ENCODE measurements at regions not wholly inside any gene's neighbourhood (a gene's known extent, or its start where the extent isn't known, plus 50 kb on each side); places are given as distances from the start of the nearest gene placed in this dataset.
A peak's percentile ranks its signal among the peaks of the same experiment; 100 is the strongest.

GRCh38 chr3:194987571-194988494 lies 283.1 kb downstream of the XXYLT1 start:
- Histone ChIP-seq H3K4me1 (ENCODE audit: control insufficient read depth, insufficient read depth, low read length) (no peaks in the 10 kb centered on the region), H3K27ac (ENCODE audit: low read length) (no peak overlapping the region), H3K4me3 (ENCODE audit: low read length) (no peak overlapping the region), H3K9me3 (ENCODE audit: control insufficient read depth, low read length) (no peaks in the 10 kb centered on the region), H3K27me3 (ENCODE audit: control insufficient read depth, insufficient read depth) (no peaks in the 10 kb centered on the region)
- intact Hi-C loops (cut with DNase I): loop anchor here in 1 of 4 donors (10.0 kb wide), 1 partner anchor 303 kb away; the partner anchor contains the start of gene FAM43A
- ATAC-seq (no peak), DNase-seq (no peak)
- 88% methylated on average over 21 of the region's 21 CpGs for WGBS

GRCh38 chr3:194988495-194989165 lies 282.3 kb downstream of the XXYLT1 start:
- H3K27me3 ChIP-seq (ENCODE audit: control insufficient read depth, insufficient read depth): no peaks in the 10 kb centered on the region
- H3K4me1 ChIP-seq (ENCODE audit: control insufficient read depth, insufficient read depth, low read length): no peaks in the 10 kb centered on the region
- DNase-seq: no peak
- no peak overlapping the region for H3K27ac ChIP-seq (ENCODE audit: low read length)
- WGBS: 93% methylated on average over 8 of the region's 8 CpGs
- ATAC-seq: no peak
- intact Hi-C loops (cut with DNase I): loop anchor here in 1 of 4 donors (10.0 kb wide), 1 partner anchor 304 kb away; the partner anchor contains the start of gene FAM43A
- H3K9me3 ChIP-seq (ENCODE audit: control insufficient read depth, low read length): no peaks in the 10 kb centered on the region
- H3K4me3 ChIP-seq (ENCODE audit: low read length): no peak overlapping the region

- Histone ChIP-seq H3K27me3 (ENCODE audit: control insufficient read depth, insufficient read depth) (no peaks in the 10 kb centered on the region), H3K27ac (ENCODE audit: low read length) (no peak overlapping the region), H3K9me3 (ENCODE audit: control insufficient read depth, low read length) (no peaks in the 10 kb centered on the region), H3K4me1 (ENCODE audit: control insufficient read depth, insufficient read depth, low read length) (no peaks in the 10 kb centered on the region), H3K4me3 (ENCODE audit: low read length) (no peak overlapping the region)
- DNase-seq: no peak
- intact Hi-C loops (cut with DNase I): loop anchor here in 1 of 4 donors (10.0 kb wide), 1 partner anchor 304 kb away; the partner anchor contains the start of gene FAM43A
- WGBS: 95% methylated on average over 10 of the region's 10 CpGs
- no peak for ATAC-seq
These were observed 281.7 kb downstream of the XXYLT1 start for GRCh38 chr3:194989241-194989640.

GRCh38 chr3:194990454-194991337 lies 280.3 kb downstream of the XXYLT1 start:
- Histone ChIP-seq H3K4me3 (ENCODE audit: low read length) (no peak overlapping the region), H3K27ac (ENCODE audit: low read length) (no peak overlapping the region), H3K27me3 (ENCODE audit: control insufficient read depth, insufficient read depth) (no peaks in the 10 kb centered on the region), H3K4me1 (ENCODE audit: control insufficient read depth, insufficient read depth, low read length) (no peaks in the 10 kb centered on the region), H3K9me3 (ENCODE audit: control insufficient read depth, low read length) (no peaks in the 10 kb centered on the region)
- DNase-seq: no peak
- ATAC-seq: no peak
- 81% methylated on average over 8 of the region's 8 CpGs for WGBS
- intact Hi-C loops (cut with DNase I): no loop called here

- H3K9me3 ChIP-seq (ENCODE audit: control insufficient read depth, low read length): no peaks in the 10 kb centered on the region
- 84% methylated on average over 4 of the region's 4 CpGs for WGBS
- H3K27ac ChIP-seq (ENCODE audit: low read length): no peak overlapping the region
- DNase-seq: no peak
- no peaks in the 10 kb centered on the region for H3K4me1 ChIP-seq (ENCODE audit: control insufficient read depth, insufficient read depth, low read length)
- H3K27me3 ChIP-seq (ENCODE audit: control insufficient read depth, insufficient read depth): no peaks in the 10 kb centered on the region
- intact Hi-C loops (cut with DNase I): no loop called here
- H3K4me3 ChIP-seq (ENCODE audit: low read length): no peak overlapping the region
- no peak for ATAC-seq
These were observed 279.7 kb downstream of the XXYLT1 start for GRCh38 chr3:194991338-194991654.

- no peaks in the 10 kb centered on the region for H3K27me3 ChIP-seq (ENCODE audit: control insufficient read depth, insufficient read depth)
- H3K4me3 ChIP-seq (ENCODE audit: low read length): no peak overlapping the region
- intact Hi-C loops (cut with DNase I): no loop called here
- no peak overlapping the region for H3K27ac ChIP-seq (ENCODE audit: low read length)
- no peaks in the 10 kb centered on the region for H3K4me1 ChIP-seq (ENCODE audit: control insufficient read depth, insufficient read depth, low read length)
- no peak for ATAC-seq
- no peaks in the 10 kb centered on the region for H3K9me3 ChIP-seq (ENCODE audit: control insufficient read depth, low read length)
- WGBS: 89% methylated on average over 14 of the region's 14 CpGs
- DNase-seq: no peak
These were observed 277.1 kb downstream of the XXYLT1 start for GRCh38 chr3:194993896-194994295.

- Histone ChIP-seq H3K27me3 (ENCODE audit: control insufficient read depth, insufficient read depth) (no peaks in the 10 kb centered on the region), H3K9me3 (ENCODE audit: control insufficient read depth, low read length) (no peaks in the 10 kb centered on the region), H3K4me3 (ENCODE audit: low read length) (no peak overlapping the region), H3K27ac (ENCODE audit: low read length) (no peak overlapping the region), H3K4me1 (ENCODE audit: control insufficient read depth, insufficient read depth, low read length) (no peaks in the 10 kb centered on the region)
- DNase-seq (no peak), ATAC-seq (peak in 1 of 2 donors; percentile 21)
- intact Hi-C loops (cut with DNase I): no loop called here
- 87% methylated on average over 6 of the region's 6 CpGs for WGBS
These were observed 276.4 kb downstream of the XXYLT1 start for GRCh38 chr3:194994551-194994981.

GRCh38 chr3:194995334-194995733 lies 275.6 kb downstream of the XXYLT1 start:
- no peaks in the 10 kb centered on the region for H3K4me1 ChIP-seq (ENCODE audit: control insufficient read depth, insufficient read depth, low read length)
- no peaks in the 10 kb centered on the region for H3K9me3 ChIP-seq (ENCODE audit: control insufficient read depth, low read length)
- WGBS: 93% methylated on average over 7 of the region's 7 CpGs
- DNase-seq (no peak), ATAC-seq (no peak)
- H3K27ac ChIP-seq (ENCODE audit: low read length): no peak overlapping the region
- H3K27me3 ChIP-seq (ENCODE audit: control insufficient read depth, insufficient read depth): no peaks in the 10 kb centered on the region
- no peak overlapping the region for H3K4me3 ChIP-seq (ENCODE audit: low read length)
- intact Hi-C loops (cut with DNase I): no loop called here

- DNase-seq (no peak), ATAC-seq (no peak)
- Histone ChIP-seq H3K9me3 (ENCODE audit: control insufficient read depth, low read length) (no peaks in the 10 kb centered on the region), H3K27ac (ENCODE audit: low read length) (no peak overlapping the region), H3K4me3 (ENCODE audit: low read length) (no peak overlapping the region), H3K27me3 (ENCODE audit: control insufficient read depth, insufficient read depth) (no peaks in the 10 kb centered on the region), H3K4me1 (ENCODE audit: control insufficient read depth, insufficient read depth, low read length) (no peaks in the 10 kb centered on the region)
- intact Hi-C loops (cut with DNase I): no loop called here
- 83% methylated on average over 12 of the region's 12 CpGs for WGBS
These were observed 275.0 kb downstream of the XXYLT1 start for GRCh38 chr3:194995922-194996321.

- intact Hi-C loops (cut with DNase I): no loop called here
- Histone ChIP-seq H3K4me1 (ENCODE audit: control insufficient read depth, insufficient read depth, low read length) (no peaks in the 10 kb centered on the region), H3K27me3 (ENCODE audit: control insufficient read depth, insufficient read depth) (no peaks in the 10 kb centered on the region), H3K9me3 (ENCODE audit: control insufficient read depth, low read length) (no peaks in the 10 kb centered on the region), H3K4me3 (ENCODE audit: low read length) (no peak overlapping the region), H3K27ac (ENCODE audit: low read length) (no peak overlapping the region)
- DNase-seq (no peak), ATAC-seq (no peak)
- WGBS: 89% methylated on average over 9 of the region's 9 CpGs
These were observed 274.2 kb downstream of the XXYLT1 start for GRCh38 chr3:194996746-194997145.
